WTC11 (cell line): ENCODE measurements at regions not wholly inside any gene's neighbourhood (a gene's known extent, or its start where the extent isn't known, plus 50 kb on each side); places are given as distances from the start of the nearest gene placed in this dataset.

Experiments used
- ATAC-seq: fragments of 200-7000 bp; cut with Tn5 transposase; 2 replicates; pipeline ENCODE4 v1.10.0; 2021; ENCODE audit warnings: mild to moderate bottlenecking, moderate library complexity
- CTCF ChIA-PET: fragments of 300-600 bp; sonication (Branson Sonifier 250); formaldehyde crosslinking; loops from one replicate; lab custom pipeline; 2021; ENCODE audit warnings: antibody characterized with exemption; lab: Charles Lee
- POLR2A ChIA-PET: fragments of 350-600 bp; sonication (Branson Sonifier 250); formaldehyde crosslinking; loops from one replicate; lab custom pipeline; 2021; ENCODE audit warnings: antibody characterized with exemption; lab: Charles Lee
- DNase-seq: peaks from one replicate; pipeline ENCODE4 v3.0.0; 2021; ENCODE audit warnings: low spot score
- H3K27ac Mint-ChIP-seq: 2 replicates; pipeline ENCODE4 v1.8.0; 2021; ENCODE audit warnings: mixed read lengths
- H3K27me3 Mint-ChIP-seq: 2 replicates; pipeline ENCODE4 v1.8.0; 2021; ENCODE audit warnings: low read depth, mild to moderate bottlenecking, moderate library complexity, mixed read lengths
- H3K36me3 Mint-ChIP-seq: 2 replicates; pipeline ENCODE4 v1.8.0; 2021; ENCODE audit warnings: mixed read lengths
- H3K4me1 Mint-ChIP-seq: 2 replicates; pipeline ENCODE4 v1.8.0; 2022; ENCODE audit warnings: mixed read lengths
- H3K4me3 Mint-ChIP-seq: 2 replicates; pipeline ENCODE4 v1.8.0; 2021; ENCODE audit warnings: mild to moderate bottlenecking, moderate library complexity, mixed read lengths
- H3K9me3 Mint-ChIP-seq: 2 replicates; pipeline ENCODE4 v1.8.0; 2021; ENCODE audit warnings: mixed read lengths
- ATF1 ChIP-seq: sonication (generic); formaldehyde crosslinking; IDR thresholded peaks from 2 replicates; pipeline ENCODE4 v1.8.1; 2023; ENCODE audit warnings: mild to moderate bottlenecking, moderate library complexity, missing genetic modification reagents
- CDX4 ChIP-seq: fragments of 250-450 bp; sonication (Bioruptor Pico); IDR thresholded peaks from 2 replicates; pipeline ENCODE4 v1.9.0; 2021; ENCODE audit warnings: moderate library complexity, mild to moderate bottlenecking, inconsistent platforms, borderline replicate concordance
- EMX1 ChIP-seq: fragments of 250-450 bp; sonication (Bioruptor Pico); IDR thresholded peaks from 2 replicates; pipeline ENCODE4 v1.8.0; 2021; ENCODE audit warnings: mild to moderate bottlenecking
- ERG ChIP-seq: fragments of 250-450 bp; sonication (Bioruptor Pico); IDR thresholded peaks from 2 replicates; pipeline ENCODE4 v1.8.0; 2021; ENCODE audit warnings: mild to moderate bottlenecking
- GABPB1 ChIP-seq: sonication (generic); formaldehyde crosslinking; IDR thresholded peaks from 2 replicates; pipeline ENCODE4 v1.8.1; 2023; ENCODE audit warnings: mild to moderate bottlenecking, missing genetic modification reagents
- MXD4 ChIP-seq: fragments of 250-450 bp; sonication (Bioruptor Pico); IDR thresholded peaks from 2 replicates; pipeline ENCODE4 v1.8.0; 2021; ENCODE audit warnings: mild to moderate bottlenecking, moderate library complexity, borderline replicate concordance
- PRRX2 ChIP-seq: fragments of 250-450 bp; sonication (Bioruptor Pico); IDR thresholded peaks from 2 replicates; pipeline ENCODE4 v1.8.0; 2021; ENCODE audit warnings: mild to moderate bottlenecking
- SMAD4 ChIP-seq: sonication (generic); formaldehyde crosslinking; IDR thresholded peaks from 2 replicates; pipeline ENCODE4 v1.8.0; 2022; ENCODE audit warnings: mild to moderate bottlenecking, missing genetic modification reagents
- TCF7 ChIP-seq: sonication (generic); formaldehyde crosslinking; IDR thresholded peaks from 2 replicates; pipeline ENCODE4 v1.8.0; 2022; ENCODE audit warnings: mild to moderate bottlenecking, low read depth, missing genetic modification reagents, moderate library complexity
- TEAD1 ChIP-seq: sonication (generic); formaldehyde crosslinking; IDR thresholded peaks from 2 replicates; pipeline ENCODE4 v1.8.0; 2022; ENCODE audit warnings: mild to moderate bottlenecking, missing genetic modification reagents
- TF ChIP-seq, protein P1 (sequence below): fragments of 250-450 bp; sonication (Bioruptor Pico); IDR thresholded peaks from 2 replicates; pipeline ENCODE4 v1.9.0; 2021; ENCODE audit warnings: mild to moderate bottlenecking
- TF ChIP-seq, protein P2 (sequence below): fragments of 250-450 bp; sonication (Bioruptor Pico); IDR thresholded peaks from 2 replicates; pipeline ENCODE4 v2.1.2; 2022; ENCODE audit warnings: mild to moderate bottlenecking, moderate library complexity
- TF ChIP-seq, protein P3 (sequence below): sonication (generic); formaldehyde crosslinking; IDR thresholded peaks from 2 replicates; pipeline ENCODE4 v1.8.0; 2022; ENCODE audit warnings: mild to moderate bottlenecking, missing genetic modification reagents
- TF ChIP-seq, protein P4 (sequence below): sonication (generic); formaldehyde crosslinking; IDR thresholded peaks from 2 replicates; pipeline ENCODE4 v1.8.1; 2022; ENCODE audit warnings: low read depth, missing genetic modification reagents, borderline replicate concordance
- TF ChIP-seq, protein P5 (sequence below): fragments of 250-450 bp; sonication (Bioruptor Pico); IDR thresholded peaks from 2 replicates; pipeline ENCODE4 v1.9.0; 2021; ENCODE audit warnings: mild to moderate bottlenecking, borderline replicate concordance
- TF ChIP-seq, protein P6 (sequence below): sonication (generic); formaldehyde crosslinking; IDR thresholded peaks from 2 replicates; pipeline ENCODE4 v1.8.1; 2022; ENCODE audit warnings: missing genetic modification reagents, borderline replicate concordance

- Mint-ChIP-seq H3K36me3 (no peaks in the 10 kb centered on the region), H3K4me3 (no peak overlapping the region), H3K4me1 (peaks cover 11% of the 10 kb centered on the region)
- DNase-seq (no peak), ATAC-seq (no peak)
- CTCF ChIA-PET: no interaction called here
- TF ChIP-seq TCF7 (no peak), MXD4 (CRISPR knock-in tag) (no peak), SMAD4 (CRISPR knock-in tag) (no peak), ATF1 (CRISPR knock-in tag) (no peak), TEAD1 (no peak), PRRX2 (no peak)
- TF ChIP-seq, protein P1, sequence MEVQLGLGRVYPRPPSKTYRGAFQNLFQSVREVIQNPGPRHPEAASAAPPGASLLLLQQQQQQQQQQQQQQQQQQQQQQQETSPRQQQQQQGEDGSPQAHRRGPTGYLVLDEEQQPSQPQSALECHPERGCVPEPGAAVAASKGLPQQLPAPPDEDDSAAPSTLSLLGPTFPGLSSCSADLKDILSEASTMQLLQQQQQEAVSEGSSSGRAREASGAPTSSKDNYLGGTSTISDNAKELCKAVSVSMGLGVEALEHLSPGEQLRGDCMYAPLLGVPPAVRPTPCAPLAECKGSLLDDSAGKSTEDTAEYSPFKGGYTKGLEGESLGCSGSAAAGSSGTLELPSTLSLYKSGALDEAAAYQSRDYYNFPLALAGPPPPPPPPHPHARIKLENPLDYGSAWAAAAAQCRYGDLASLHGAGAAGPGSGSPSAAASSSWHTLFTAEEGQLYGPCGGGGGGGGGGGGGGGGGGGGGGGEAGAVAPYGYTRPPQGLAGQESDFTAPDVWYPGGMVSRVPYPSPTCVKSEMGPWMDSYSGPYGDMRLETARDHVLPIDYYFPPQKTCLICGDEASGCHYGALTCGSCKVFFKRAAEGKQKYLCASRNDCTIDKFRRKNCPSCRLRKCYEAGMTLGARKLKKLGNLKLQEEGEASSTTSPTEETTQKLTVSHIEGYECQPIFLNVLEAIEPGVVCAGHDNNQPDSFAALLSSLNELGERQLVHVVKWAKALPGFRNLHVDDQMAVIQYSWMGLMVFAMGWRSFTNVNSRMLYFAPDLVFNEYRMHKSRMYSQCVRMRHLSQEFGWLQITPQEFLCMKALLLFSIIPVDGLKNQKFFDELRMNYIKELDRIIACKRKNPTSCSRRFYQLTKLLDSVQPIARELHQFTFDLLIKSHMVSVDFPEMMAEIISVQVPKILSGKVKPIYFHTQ (CRISPR knock-in tag): no peak
- TF ChIP-seq, protein P2, sequence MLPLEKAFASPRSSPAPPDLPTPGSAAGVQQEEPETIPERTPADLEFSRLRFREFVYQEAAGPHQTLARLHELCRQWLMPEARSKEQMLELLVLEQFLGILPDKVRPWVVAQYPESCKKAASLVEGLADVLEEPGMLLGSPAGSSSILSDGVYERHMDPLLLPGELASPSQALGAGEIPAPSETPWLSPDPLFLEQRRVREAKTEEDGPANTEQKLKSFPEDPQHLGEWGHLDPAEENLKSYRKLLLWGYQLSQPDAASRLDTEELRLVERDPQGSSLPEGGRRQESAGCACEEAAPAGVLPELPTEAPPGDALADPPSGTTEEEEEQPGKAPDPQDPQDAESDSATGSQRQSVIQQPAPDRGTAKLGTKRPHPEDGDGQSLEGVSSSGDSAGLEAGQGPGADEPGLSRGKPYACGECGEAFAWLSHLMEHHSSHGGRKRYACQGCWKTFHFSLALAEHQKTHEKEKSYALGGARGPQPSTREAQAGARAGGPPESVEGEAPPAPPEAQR (CRISPR knock-in tag): no peak
- TF ChIP-seq, protein P3, sequence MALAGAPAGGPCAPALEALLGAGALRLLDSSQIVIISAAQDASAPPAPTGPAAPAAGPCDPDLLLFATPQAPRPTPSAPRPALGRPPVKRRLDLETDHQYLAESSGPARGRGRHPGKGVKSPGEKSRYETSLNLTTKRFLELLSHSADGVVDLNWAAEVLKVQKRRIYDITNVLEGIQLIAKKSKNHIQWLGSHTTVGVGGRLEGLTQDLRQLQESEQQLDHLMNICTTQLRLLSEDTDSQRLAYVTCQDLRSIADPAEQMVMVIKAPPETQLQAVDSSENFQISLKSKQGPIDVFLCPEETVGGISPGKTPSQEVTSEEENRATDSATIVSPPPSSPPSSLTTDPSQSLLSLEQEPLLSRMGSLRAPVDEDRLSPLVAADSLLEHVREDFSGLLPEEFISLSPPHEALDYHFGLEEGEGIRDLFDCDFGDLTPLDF (CRISPR knock-in tag): no peak
- TF ChIP-seq, protein P4, sequence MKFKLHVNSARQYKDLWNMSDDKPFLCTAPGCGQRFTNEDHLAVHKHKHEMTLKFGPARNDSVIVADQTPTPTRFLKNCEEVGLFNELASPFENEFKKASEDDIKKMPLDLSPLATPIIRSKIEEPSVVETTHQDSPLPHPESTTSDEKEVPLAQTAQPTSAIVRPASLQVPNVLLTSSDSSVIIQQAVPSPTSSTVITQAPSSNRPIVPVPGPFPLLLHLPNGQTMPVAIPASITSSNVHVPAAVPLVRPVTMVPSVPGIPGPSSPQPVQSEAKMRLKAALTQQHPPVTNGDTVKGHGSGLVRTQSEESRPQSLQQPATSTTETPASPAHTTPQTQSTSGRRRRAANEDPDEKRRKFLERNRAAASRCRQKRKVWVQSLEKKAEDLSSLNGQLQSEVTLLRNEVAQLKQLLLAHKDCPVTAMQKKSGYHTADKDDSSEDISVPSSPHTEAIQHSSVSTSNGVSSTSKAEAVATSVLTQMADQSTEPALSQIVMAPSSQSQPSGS (CRISPR knock-in tag): no peak
- TF ChIP-seq, protein P5, sequence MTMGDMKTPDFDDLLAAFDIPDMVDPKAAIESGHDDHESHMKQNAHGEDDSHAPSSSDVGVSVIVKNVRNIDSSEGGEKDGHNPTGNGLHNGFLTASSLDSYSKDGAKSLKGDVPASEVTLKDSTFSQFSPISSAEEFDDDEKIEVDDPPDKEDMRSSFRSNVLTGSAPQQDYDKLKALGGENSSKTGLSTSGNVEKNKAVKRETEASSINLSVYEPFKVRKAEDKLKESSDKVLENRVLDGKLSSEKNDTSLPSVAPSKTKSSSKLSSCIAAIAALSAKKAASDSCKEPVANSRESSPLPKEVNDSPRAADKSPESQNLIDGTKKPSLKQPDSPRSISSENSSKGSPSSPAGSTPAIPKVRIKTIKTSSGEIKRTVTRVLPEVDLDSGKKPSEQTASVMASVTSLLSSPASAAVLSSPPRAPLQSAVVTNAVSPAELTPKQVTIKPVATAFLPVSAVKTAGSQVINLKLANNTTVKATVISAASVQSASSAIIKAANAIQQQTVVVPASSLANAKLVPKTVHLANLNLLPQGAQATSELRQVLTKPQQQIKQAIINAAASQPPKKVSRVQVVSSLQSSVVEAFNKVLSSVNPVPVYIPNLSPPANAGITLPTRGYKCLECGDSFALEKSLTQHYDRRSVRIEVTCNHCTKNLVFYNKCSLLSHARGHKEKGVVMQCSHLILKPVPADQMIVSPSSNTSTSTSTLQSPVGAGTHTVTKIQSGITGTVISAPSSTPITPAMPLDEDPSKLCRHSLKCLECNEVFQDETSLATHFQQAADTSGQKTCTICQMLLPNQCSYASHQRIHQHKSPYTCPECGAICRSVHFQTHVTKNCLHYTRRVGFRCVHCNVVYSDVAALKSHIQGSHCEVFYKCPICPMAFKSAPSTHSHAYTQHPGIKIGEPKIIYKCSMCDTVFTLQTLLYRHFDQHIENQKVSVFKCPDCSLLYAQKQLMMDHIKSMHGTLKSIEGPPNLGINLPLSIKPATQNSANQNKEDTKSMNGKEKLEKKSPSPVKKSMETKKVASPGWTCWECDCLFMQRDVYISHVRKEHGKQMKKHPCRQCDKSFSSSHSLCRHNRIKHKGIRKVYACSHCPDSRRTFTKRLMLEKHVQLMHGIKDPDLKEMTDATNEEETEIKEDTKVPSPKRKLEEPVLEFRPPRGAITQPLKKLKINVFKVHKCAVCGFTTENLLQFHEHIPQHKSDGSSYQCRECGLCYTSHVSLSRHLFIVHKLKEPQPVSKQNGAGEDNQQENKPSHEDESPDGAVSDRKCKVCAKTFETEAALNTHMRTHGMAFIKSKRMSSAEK (CRISPR knock-in tag): no peak
- TF ChIP-seq, all 79 proteins: peak for 0
- POLR2A ChIA-PET: no interaction called here
- H3K9me3 Mint-ChIP-seq: no peaks in the 10 kb centered on the region
- no peak overlapping the region for H3K27ac Mint-ChIP-seq
- H3K27me3 Mint-ChIP-seq: peaks cover 2% of the 10 kb centered on the region
Measured at GRCh38 chr13:39186205-39186875, 148.1 kb downstream of the NHLRC3 start.

DNA sequence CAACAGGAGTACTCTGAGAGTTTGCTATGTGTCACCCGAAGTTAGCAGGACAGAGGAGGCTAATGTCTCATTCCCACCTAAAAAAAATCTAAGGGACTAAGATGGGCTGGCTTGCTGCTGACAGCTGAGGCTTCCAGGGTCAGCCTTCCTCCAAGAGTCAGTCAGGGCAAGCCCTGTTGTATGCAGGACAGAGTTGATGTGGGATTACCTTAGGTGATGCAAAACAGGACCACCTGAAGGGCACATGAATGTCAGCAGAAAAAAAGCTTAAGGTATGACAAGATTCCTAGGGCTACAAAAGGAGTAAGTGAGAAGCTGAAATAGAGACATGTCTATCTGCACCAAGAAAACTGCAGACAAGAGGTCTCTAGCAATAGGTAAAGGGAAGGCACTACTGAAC, 151.5 kb downstream of the NHLRC3 start:
- H3K4me1 Mint-ChIP-seq: peaks cover 10% of the 10 kb centered on the region
- no peak for DNase-seq
- TF ChIP-seq EMX1 (no peak), CDX4 (CRISPR knock-in tag) (no peak), GABPB1 (CRISPR knock-in tag) (no peak), ERG (CRISPR knock-in tag) (no peak)
- TF ChIP-seq, protein P6, sequence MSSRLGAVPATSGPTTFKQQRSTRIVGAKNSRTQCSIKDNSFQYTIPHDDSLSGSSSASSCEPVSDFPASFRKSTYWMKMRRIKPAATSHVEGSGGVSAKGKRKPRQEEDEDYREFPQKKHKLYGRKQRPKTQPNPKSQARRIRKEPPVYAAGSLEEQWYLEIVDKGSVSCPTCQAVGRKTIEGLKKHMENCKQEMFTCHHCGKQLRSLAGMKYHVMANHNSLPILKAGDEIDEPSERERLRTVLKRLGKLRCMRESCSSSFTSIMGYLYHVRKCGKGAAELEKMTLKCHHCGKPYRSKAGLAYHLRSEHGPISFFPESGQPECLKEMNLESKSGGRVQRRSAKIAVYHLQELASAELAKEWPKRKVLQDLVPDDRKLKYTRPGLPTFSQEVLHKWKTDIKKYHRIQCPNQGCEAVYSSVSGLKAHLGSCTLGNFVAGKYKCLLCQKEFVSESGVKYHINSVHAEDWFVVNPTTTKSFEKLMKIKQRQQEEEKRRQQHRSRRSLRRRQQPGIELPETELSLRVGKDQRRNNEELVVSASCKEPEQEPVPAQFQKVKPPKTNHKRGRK (CRISPR knock-in tag): no peak

More for the DNA sequence above, 151.5 kb downstream of the NHLRC3 start:
- Mint-ChIP-seq H3K4me3 (no peak overlapping the region), H3K9me3 (no peaks in the 10 kb centered on the region), H3K27ac (no peak overlapping the region; the same call in 1 of the 2 replicates), H3K27me3 (peaks cover 2% of the 10 kb centered on the region), H3K36me3 (no peaks in the 10 kb centered on the region)
- ChIA-PET CTCF (no interaction called here), POLR2A (no interaction called here)
- ATAC-seq: peak; percentile 82
